Upper lobe of left lung (tissue), 6 donors: ENCODE measurements at regions not wholly inside any gene's neighbourhood (a gene's known extent, or its start where the extent isn't known, plus 50 kb on each side); places are given as distances from the start of the nearest gene placed in this dataset.

ENCODE experiments used
- ATAC-seq, 2 donors: fragments of 200-7000 bp; cut with Tn5 transposase; one replicate each; pipeline ENCODE4 v1.9.1; 2022; ENCODE audit warnings: mild to moderate bottlenecking in 2 of 2, moderate library complexity in 2 of 2; ENCODE audit not compliant: low FRiP score in 2 of 2
- DNase-seq, 2 donors: peaks; one replicate each; pipeline ENCODE4 v3.0.0-alpha.2; 2019 to 2020
- H3K27ac ChIP-seq, 4 donors: fragments of 200-600 bp; sonication (generic); one replicate each; pipeline ENCODE4 v1.5.1; 2016 to 2019
- H3K27me3 ChIP-seq, 4 donors: fragments of 200-600 bp; sonication (generic); one replicate each; pipeline ENCODE4 v1.5.1; 2017 to 2019
- H3K36me3 ChIP-seq, 4 donors: fragments of 200-600 bp; sonication (generic); one replicate each; pipeline ENCODE4 v1.5.1; 2016 to 2019
- H3K4me1 ChIP-seq, 4 donors: fragments of 200-600 bp; sonication (generic); one replicate each; pipeline ENCODE4 v1.5.1; 2018 to 2019
- H3K4me3 ChIP-seq, 4 donors: fragments of 200-600 bp; sonication (generic); one replicate each; pipeline ENCODE4 v1.5.1; 2017 to 2019; ENCODE audit warnings: mild to moderate bottlenecking in 2 of 4, moderate library complexity in 1 of 4
- H3K9me3 ChIP-seq, 4 donors: fragments of 200-600 bp; sonication (generic); one replicate each; pipeline ENCODE4 v1.5.1; 2018 to 2019
- EP300 ChIP-seq, 4 donors: sonication (generic); formaldehyde crosslinking; IDR thresholded peaks; one replicate each; pipeline ENCODE4 v1.5.1; 2017; ENCODE audit warnings: antibody characterized with exemption in 4 of 4, control low read depth in 2 of 4
- POLR2A ChIP-seq, 4 donors: fragments of 450-650 bp; IDR thresholded peaks; one replicate each; pipeline ENCODE4 v1.5.1; 2016 to 2017; ENCODE audit warnings: antibody characterized with exemption in 4 of 4, mild to moderate bottlenecking in 2 of 4
- POLR2AphosphoS5 ChIP-seq, 2 donors: sonication (generic); formaldehyde crosslinking; IDR thresholded peaks; one replicate each; pipeline ENCODE4 v1.5.1; 2017; ENCODE audit warnings: antibody characterized with exemption in 2 of 2
- WGBS, 2 donors: methylation state at CpG; one replicate each; pipeline ENCODE4 v1.1.5; 2017 to 2018; 5-methylcytosine and 5-hydroxymethylcytosine counted together
- TF ChIP-seq, protein P1 (sequence below), 6 experiments: fragments of 450-650 bp in 4 of 6; fragments of 200-600 bp in 2 of 6; sonication (generic) in 2 of 6; IDR thresholded peaks; one replicate each; pipeline ENCODE4 v1.5.1; 2016 to 2019; ENCODE audit warnings: antibody characterized with exemption in 6 of 6
- donor health status: DM: no; HTN: no; CAD: no; lungs with moderate emphysema.
- donor health status: DM: no; HTN: yes; CAD: no; lungs with severe emphysema.

DNA sequence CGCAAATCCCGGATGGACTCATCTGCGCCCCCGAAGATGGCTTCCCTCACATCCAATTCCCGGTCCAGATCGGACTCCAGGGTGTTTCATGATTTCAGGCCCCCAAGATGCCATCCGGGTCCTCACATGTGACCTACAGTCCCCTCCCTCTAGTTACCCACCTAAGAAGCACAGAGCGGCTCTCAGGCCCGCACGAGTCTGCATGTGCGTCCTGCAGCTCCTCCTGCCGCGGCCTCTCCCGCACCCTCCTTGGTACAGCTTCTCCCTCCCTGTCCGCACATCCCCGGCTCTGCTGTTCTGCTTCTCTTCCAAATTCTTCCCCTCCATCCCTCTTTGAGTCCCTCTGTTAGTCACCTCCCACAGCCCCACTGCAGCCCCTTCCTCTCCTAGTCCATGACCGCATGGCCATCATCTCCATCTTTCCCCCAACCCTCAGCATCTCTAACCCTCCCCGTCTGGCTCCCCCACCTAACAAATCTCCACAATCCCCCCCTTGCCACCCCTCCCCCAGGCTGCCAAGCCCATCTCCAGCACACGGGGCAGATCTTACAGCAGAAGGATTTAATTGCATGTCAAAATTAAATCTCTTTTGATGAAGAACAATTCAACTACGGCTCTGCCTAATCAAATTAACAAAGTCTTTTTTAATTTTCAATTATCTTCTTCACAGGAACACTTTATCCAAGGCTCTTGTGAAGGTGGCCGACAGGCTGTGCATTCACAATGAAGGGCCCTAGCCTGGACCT is 231.0 kb downstream of the RBFOX3 start:
- H3K27me3 ChIP-seq: no peaks in the 10 kb centered on the region
- no peak overlapping the region for H3K27ac ChIP-seq
- ATAC-seq: no peak
- no peak for DNase-seq
- no peaks in the 10 kb centered on the region for H3K36me3 ChIP-seq
- 75 to 76% methylated on average over 21 of the region's 21 CpGs for WGBS, 2 donors
- TF ChIP-seq EP300 (IDR thresholded peaks at IDR 0.05): no peak
- H3K4me3 ChIP-seq: no peak overlapping the region
- no peaks in the 10 kb centered on the region for H3K9me3 ChIP-seq
- H3K4me1 ChIP-seq: no peaks in the 10 kb centered on the region

DNA sequence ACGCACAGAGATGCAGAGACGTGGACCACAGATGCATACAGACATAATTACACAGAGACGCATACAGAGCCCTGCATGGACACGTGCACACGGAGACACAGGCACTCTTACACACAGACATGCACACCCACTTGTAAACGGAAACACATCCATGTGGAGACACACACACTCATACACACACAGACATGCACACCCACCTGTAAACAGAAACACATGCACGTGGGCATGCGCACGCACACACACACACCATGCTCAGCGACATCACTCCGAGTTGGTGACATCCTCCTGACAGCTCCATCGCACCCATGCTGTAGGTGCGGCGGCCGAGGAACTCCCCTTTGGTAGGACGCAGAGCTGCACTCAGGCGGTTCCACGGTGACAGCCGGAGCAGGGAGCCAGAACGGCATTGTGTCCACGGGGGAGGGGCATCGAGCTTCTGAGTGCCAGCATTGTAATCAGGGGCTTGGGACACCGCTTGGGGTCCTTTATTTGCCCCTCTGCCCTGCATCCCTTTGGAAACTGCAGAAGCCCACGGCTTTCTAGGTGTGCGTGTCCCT is 233.5 kb downstream of the RBFOX3 start:
- no peaks in the 10 kb centered on the region for H3K4me1 ChIP-seq
- DNase-seq: no peak
- no peak for ATAC-seq
- H3K9me3 ChIP-seq: no peaks in the 10 kb centered on the region
- WGBS, 2 donors: 59 to 69% methylated on average over 13 to 25 of the region's 25 CpGs
- no peaks in the 10 kb centered on the region for H3K27me3 ChIP-seq
- TF ChIP-seq EP300 (IDR thresholded peaks at IDR 0.05) (no peak), POLR2A (IDR thresholded peaks at IDR 0.05) (no peak), POLR2AphosphoS5 (IDR thresholded peaks at IDR 0.05) (no peak)
- TF ChIP-seq, protein P1, sequence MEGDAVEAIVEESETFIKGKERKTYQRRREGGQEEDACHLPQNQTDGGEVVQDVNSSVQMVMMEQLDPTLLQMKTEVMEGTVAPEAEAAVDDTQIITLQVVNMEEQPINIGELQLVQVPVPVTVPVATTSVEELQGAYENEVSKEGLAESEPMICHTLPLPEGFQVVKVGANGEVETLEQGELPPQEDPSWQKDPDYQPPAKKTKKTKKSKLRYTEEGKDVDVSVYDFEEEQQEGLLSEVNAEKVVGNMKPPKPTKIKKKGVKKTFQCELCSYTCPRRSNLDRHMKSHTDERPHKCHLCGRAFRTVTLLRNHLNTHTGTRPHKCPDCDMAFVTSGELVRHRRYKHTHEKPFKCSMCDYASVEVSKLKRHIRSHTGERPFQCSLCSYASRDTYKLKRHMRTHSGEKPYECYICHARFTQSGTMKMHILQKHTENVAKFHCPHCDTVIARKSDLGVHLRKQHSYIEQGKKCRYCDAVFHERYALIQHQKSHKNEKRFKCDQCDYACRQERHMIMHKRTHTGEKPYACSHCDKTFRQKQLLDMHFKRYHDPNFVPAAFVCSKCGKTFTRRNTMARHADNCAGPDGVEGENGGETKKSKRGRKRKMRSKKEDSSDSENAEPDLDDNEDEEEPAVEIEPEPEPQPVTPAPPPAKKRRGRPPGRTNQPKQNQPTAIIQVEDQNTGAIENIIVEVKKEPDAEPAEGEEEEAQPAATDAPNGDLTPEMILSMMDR (IDR thresholded peaks at IDR 0.05): no peak
- no peaks in the 10 kb centered on the region for H3K36me3 ChIP-seq
- H3K27ac ChIP-seq: no peak overlapping the region
- H3K4me3 ChIP-seq: no peak overlapping the region

DNA sequence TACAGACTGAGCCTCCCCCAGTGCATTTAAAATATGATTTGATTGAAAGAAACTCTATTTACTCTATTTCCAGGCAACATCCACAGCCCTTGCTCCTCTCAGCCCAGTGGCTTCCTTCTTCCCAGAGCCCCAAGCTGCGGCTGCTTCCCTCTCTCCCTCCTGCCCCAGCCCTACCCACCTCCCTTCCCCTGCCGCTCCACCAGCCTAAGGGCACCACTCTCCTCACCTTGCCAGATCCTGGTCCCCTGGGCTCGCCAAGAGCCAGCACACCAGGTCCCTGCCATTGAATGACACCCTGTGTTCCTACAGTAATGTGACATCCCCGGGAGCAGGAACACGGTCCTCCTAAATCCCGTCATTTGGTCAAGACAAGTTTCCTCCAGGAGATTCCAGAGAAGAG is 236.0 kb downstream of the RBFOX3 start:
- TF ChIP-seq POLR2A (IDR thresholded peaks at IDR 0.05) (no peak), POLR2AphosphoS5 (IDR thresholded peaks at IDR 0.05) (no peak), EP300 (IDR thresholded peaks at IDR 0.05) (no peak)
- TF ChIP-seq, protein P1 (IDR thresholded peaks at IDR 0.05): no peak

DNA sequence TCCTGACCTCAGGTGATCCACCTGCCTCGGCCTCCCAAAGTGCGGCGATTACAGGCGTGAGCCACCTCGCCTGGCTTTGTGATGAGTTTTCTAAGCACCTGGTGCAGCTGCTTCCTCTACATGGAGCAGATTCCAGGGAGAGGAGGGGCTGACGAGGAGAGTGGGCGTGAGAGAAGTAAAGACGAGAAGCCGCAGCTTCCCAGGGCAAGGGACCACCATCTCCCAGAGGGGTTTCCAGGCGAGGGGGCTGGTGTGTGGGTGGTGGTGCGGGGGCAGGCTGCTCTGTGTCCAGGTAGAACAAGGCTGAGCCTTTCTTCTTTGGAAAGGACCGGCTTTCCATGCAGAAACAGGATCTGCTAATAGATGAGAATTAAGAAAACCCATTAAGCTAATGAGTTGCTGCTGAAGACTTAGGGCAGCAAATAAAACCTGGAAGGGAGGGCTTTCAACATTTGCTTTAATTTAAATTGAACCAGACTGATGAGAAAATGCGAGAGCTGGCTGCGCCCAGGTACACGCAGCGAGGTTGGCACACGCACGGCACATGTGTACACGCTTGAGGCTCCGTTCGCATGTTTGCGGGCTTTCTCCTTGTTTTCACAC is 236.7 kb downstream of the RBFOX3 start:
- no peaks in the 10 kb centered on the region for H3K4me1 ChIP-seq
- 72% methylated on average over 22 of the region's 22 CpGs for WGBS, 2 donors
- H3K27me3 ChIP-seq: no peaks in the 10 kb centered on the region
- DNase-seq (no peak), ATAC-seq (no peak)
- no peak overlapping the region for H3K27ac ChIP-seq
- no peak overlapping the region for H3K4me3 ChIP-seq
- H3K36me3 ChIP-seq: no peaks in the 10 kb centered on the region
- TF ChIP-seq, protein P1 (IDR thresholded peaks at IDR 0.05): no peak
- no peaks in the 10 kb centered on the region for H3K9me3 ChIP-seq

More for the DNA sequence above, 236.0 kb downstream of the RBFOX3 start:
- H3K27ac ChIP-seq: no peak overlapping the region
- H3K4me1 ChIP-seq: no peaks in the 10 kb centered on the region
- H3K27me3 ChIP-seq: no peaks in the 10 kb centered on the region
- DNase-seq (no peak), ATAC-seq (no peak)
- no peaks in the 10 kb centered on the region for H3K36me3 ChIP-seq
- WGBS, 2 donors: 49 to 64% methylated on average over 6 of the region's 6 CpGs
- H3K4me3 ChIP-seq: no peak overlapping the region
- no peaks in the 10 kb centered on the region for H3K9me3 ChIP-seq

GRCh38 chr17:79372470-79373238 is 238.2 kb downstream of the RBFOX3 start:
- Histone ChIP-seq H3K36me3 (no peaks in the 10 kb centered on the region), H3K4me3 (no peak overlapping the region), H3K27ac (no peak overlapping the region), H3K27me3 (no peaks in the 10 kb centered on the region), H3K9me3 (no peaks in the 10 kb centered on the region), H3K4me1 (no peaks in the 10 kb centered on the region)
- DNase-seq (no peak), ATAC-seq (no peak)
- no peak for TF ChIP-seq POLR2A (IDR thresholded peaks at IDR 0.05)
- TF ChIP-seq EP300 (IDR thresholded peaks at IDR 0.05): no peak
- TF ChIP-seq POLR2AphosphoS5 (IDR thresholded peaks at IDR 0.05): no peak
- TF ChIP-seq, protein P1 (IDR thresholded peaks at IDR 0.05): no peak
- WGBS, 2 donors: 52 to 53% methylated on average over 13 to 16 of the region's 16 CpGs
